T-helper 1 cell (primary cell): ENCODE measurements at regions not wholly inside any gene's neighbourhood (a gene's known extent, or its start where the extent isn't known, plus 50 kb on each side); places are given as distances from the start of the nearest gene placed in this dataset.

ENCODE experiments used
- DNase-seq, 5 donors: peaks; one replicate each; pipeline ENCODE4 v3.0.0-alpha.2; 2012 to 2020

GRCh38 chr4:3832536-3833220 is 66.5 kb downstream of the ADRA2C start:
- DNase-seq, result no peak

DNA sequence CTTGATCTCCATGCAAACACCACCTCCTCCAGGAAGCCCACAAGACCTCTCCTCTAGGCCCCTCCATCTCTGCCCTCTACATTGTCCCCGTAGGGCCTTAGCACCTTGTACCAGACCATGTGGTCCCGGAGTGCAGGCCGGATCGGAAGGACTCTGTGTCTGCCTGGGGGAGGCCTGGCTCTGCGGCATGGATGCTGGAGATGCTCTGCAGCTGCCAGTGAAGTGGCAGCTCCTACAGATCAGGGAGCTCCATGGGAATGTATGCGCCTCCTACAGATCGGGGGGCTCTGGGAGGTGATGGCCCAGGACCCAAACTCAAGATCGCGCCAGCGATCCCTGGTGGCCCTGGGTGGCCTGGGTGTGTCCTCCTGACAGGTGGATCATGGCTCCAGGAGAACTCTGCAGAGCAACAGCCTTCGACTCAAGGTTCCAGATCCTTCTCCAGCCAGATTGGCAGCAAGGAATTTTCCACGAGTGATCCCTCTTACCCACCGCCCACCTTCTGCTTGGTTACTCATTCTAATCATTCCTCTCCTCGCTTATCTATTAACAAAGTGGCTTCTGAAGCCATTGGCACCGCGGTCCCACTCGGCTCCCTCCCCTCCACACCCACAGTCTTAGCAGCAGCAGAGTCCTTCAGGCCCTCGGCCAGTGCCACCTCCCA is 67.3 kb downstream of the ADRA2C start:
- DNase-seq, result no peak

GRCh38 chr4:3834186-3834662 is 68.0 kb downstream of the ADRA2C start:
- DNase-seq, result no peak

DNA sequence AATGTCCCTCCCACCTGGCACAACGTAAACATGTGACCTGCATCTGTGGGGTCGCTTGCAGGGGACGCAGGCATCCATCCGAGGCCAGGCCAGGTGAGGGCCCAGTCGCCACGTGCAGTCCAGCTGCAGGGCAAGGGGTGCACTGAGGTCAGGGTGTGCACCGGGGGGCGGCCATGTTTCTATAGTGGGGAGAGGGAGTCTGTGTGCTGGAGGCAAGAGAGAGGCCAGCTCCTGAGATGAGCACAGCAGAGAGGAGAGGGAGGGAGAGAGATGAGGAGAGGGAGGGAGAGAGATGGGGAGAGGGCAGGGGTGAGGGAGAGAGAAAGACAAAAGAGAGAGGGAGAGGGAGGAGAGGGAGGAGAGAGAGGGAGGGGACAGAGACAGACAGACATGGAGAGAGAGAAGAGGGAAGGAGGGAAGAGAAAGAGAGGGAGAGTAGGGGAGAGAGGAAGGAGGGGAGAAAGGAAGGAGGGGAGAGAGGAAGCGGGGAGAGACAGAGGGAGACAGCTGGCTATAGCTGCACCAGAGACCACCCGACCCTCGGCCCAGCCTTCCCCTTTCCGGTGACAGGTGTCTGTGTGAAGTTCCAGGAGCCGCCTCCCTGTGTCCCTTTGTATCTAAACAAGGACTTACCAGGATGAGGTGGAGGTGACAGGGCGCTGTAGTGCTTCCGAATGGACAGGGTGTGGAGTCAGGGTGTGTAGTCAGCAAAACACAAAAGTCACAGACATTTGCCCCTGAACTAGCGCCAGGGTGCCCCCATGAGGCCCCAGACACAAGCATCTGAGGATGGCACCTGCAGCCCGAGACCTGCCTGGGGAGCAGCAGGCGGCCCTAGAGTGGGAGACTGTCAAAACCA is 68.7 kb downstream of the ADRA2C start:
- DNase-seq, result no peak

DNA sequence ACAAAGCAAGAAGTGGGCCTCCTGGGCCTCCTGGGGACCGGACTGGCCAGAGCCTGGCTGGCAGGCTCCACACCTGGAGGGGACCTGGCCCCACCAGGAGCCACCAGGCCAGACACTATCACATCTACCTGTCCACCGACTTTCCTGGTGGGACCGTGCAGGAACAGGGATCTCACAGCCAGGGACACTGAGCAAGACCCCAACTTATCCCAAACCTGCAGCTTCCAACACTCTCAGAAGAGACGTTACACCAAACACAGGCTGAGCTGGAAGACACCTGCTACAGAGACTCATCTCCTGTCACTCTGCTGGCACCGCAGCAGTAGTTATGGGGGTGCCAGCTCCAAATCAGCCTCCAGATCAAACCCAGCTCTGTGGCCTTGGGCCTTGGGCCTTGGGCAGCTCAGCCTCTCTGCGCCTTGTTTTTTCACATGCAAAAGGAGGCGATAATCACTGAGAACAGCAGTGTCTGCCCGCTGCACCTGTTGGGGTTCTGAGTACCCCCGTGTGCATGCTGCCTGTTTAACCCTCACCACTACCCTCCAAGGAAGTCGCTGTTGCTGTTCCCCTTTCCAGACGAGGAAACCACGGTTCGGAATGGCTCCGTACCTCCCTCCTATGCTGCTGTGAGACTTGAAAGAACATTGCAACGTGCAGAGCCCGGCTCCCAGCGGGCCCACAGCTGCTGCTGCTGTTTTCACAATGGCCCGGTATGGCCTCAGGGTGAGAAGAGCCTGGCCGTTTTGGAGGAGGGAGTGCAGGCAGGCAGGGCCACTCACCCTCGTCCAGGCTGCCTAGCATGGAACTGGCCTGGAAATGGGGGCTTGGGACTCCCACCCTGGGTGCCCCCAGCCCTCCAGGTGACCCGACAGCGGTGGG is 69.6 kb downstream of the ADRA2C start:
- DNase-seq, result no peak

DNA sequence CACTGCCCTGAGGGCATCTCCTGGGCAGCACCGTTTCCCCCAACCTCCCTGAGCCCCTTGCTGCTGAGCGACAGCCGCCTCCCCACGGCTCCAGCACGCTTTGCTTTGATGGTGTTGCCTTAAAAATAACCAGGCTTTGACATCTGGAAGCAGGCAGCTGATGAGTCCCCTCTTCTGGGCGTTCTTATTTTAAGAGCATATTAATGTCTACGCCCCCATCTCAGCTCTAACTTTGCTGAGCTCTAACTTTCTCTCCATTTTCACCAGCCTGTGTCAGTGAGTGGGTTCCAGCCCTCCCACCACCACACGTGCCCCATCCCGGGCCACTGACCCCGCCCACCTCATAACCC is 70.2 kb downstream of the ADRA2C start:
- DNase-seq, result no peak

DNA sequence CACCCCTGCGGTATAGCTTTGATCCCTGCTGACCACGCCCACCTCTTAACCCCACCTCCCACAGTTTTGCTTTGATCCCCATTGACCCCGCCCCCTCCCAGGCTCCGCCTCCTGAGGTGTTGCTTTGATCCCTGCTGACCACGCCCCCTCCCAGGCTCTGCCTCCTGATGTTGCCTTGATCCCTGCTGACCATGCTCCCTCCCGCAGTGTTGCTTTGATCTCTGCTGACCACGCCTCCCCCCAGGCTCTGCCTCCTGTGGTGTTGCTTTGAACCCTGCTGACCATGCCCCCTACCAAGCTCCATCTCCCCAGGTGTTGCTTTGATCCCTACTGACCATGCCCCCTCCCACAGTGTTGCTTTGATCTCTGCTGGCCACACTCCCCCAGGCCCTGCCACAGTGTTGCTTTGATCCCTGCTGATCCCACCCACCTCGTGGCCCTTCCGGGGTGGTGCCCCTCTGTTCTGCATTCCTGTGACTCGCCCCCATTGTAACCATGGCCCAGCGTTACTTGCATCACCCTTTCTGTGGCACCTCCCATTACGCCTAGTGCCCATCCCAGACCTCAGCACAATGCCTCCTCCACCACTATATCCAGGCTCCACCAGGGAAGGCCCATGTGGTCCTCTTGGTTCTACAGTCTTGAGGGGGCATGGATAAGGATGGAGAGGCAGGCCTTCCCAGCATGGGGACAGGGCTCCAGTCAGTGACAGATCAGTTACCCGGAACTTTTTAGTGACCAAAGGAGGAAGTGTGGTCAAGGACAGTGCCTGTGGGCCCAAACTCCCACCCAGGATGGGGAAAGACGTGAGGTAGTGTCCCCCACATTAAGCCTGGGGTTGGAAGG is 70.8 kb downstream of the ADRA2C start:
- no peak for DNase-seq

GRCh38 chr4:3838437-3839380 is 72.5 kb downstream of the ADRA2C start:
- no peak for DNase-seq

DNA sequence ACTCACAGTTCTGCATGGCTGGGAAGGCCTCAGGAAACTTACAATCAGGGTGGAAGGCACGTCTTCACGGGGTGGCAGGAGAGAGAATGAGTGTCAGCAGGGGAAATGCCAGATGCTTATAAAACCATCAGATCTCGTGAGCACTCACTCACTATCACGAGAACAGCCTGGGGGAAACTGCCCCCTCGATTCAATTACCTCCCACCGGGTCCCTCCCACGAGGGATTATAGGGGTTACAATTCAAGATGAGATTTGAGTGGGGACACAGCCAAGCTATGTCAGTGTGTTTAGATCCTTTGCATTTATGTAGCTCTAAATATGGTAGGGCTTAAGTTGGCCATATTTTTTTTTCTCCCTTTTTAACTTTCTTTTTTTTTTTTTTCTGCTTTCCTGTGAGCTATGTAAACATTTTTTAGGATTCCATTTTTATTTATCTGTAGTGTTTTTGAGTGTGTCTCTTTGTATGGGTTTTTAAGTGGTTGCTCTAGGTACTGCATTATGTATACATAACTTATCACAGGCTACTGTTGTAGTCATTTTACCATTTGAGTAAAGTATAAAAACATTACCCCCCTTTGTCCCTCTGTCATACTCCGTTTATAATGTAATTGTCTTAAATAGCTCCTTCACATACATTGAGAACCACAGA is 79.0 kb downstream of the ADRA2C start:
- DNase-seq, result no peak

GRCh38 chr4:3845744-3846429 is 79.7 kb downstream of the ADRA2C start:
- no peak for DNase-seq

DNA sequence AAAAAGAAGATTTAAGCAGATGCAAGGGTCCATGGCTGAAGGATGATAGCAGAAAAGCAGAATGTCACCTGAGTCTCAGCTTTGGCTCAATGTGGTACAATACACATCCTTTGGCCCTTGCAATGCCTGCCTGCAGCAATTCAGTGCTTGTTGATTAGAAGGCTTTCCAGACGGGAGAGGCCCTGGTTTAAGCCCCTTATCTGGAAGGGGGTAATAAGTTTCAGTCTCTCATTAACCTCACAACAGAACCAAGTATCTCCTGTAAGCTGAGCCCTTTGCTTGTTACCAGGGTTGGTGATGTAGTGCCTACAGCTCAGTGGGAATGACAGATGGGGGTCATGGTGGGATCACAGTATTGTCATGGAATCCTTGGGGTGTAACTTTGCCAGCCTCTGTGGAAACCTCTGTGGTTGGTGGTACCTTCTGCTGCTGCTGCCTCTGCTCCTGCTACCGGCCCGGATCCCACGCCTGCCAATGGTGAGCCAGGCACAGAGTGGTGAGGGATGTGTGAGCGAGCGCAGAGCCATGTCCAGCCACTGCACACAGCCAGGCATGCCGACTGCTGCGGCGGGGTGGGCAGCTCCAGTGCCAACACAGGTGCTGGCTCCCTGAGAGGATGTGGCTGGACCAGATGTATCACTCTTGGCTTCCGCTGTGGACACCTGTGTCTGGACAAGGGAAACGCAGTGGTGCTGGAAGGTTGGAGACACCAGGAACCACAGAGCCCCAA is 81.2 kb downstream of the ADRA2C start:
- no peak for DNase-seq

GRCh38 chr4:3848323-3848722 is 82.1 kb downstream of the ADRA2C start:
- DNase-seq, result no peak

DNA sequence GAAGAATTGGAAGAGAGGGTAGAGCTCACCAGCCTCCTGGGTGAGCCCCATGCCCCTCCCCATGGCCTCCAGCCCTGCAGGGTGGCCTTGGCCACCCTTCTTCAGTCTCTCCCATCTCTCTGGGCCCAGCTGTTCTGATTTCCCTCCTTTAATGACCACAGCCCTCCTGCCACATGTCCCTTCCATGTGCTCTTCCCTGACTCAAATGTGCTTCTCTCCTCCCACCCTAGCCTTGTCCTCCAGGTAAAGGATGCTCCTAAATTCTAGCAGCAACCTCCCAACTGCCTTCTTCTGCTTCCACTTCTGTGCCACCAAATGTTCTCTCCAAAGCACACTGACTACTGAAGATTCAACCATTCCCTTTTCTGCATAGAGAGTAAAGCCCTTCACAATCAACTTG is 83.0 kb downstream of the ADRA2C start:
- no peak for DNase-seq

GRCh38 chr4:3850128-3850527 is 83.9 kb downstream of the ADRA2C start:
- DNase-seq, result no peak

- no peak for DNase-seq
Observed at GRCh38 chr4:3851211-3851610, 85.0 kb downstream of the ADRA2C start.

- DNase-seq, result no peak
Observed at GRCh38 chr4:3851881-3852280, 85.7 kb downstream of the ADRA2C start.

- no peak for DNase-seq
Observed at GRCh38 chr4:3852309-3852708, 86.1 kb downstream of the ADRA2C start.

DNA sequence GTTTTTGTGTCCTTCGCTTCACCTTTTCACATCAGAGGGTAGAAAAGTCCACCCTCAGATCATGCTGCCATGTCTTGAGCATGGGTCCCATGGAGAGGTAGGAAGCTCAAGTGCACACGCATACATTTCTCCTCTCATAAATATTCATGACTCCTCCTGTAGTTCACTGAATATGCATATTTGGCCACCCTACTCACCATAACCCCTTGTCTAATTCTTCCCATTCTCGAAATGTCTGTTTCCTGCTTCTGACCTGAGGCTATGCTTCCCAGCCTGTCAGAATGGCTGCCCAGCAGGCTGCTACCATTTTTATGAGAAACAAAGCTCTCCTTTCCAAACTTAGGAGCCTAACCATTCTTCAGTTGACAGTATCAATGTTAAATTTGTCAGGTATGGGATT is 86.5 kb downstream of the ADRA2C start:
- no peak for DNase-seq
